Adrenal gland (tissue), 5 donors: ENCODE measurements at regions not wholly inside any gene's neighbourhood (a gene's known extent, or its start where the extent isn't known, plus 50 kb on each side); places are given as distances from the start of the nearest gene placed in this dataset.

ENCODE experiments used
- CTCF ChIP-seq, 6 experiments: fragments of 450-650 bp in 4 of 6; fragments of 200-600 bp in 2 of 6; sonication (generic) in 1 of 6; IDR thresholded peaks; 1 replicate in 5 of 6; 2 replicates in 1 of 6; pipeline versions ENCODE4 v1.5.1 to v1.8.0; 2016 to 2021; ENCODE audit warnings: antibody characterized with exemption in 6 of 6, mild to moderate bottlenecking in 2 of 6, moderate library complexity in 1 of 6
- POLR2A ChIP-seq, 2 donors: fragments of 450-650 bp; IDR thresholded peaks; one replicate each; pipeline ENCODE4 v1.6.1; 2017; ENCODE audit warnings: antibody characterized with exemption in 2 of 2, mild to moderate bottlenecking in 2 of 2, moderate library complexity in 1 of 2
- donor health status: DM: no; HTN: no; CAD: no.

GRCh38 chr22:25511725-25512124, 52.8 kb upstream of the GRK3 start:
- TF ChIP-seq POLR2A (IDR thresholded peaks at IDR 0.05) (no peak), CTCF (IDR thresholded peaks at IDR 0.05) (no peak)
